GM12878 (cell line): ENCODE measurements at regions not wholly inside any gene's neighbourhood (a gene's known extent, or its start where the extent isn't known, plus 50 kb on each side); places are given as distances from the start of the nearest gene placed in this dataset.

ENCODE experiments used
- ASH2L ChIP-seq: fragments of 300-600, 200-600 bp; sonication (generic); IDR thresholded peaks from 2 replicates; pipeline ENCODE4 v1.6.1; 2017; ENCODE audit warnings: low read depth, mild to moderate bottlenecking, borderline replicate concordance
- BCLAF1 ChIP-seq: fragments of 450-650 bp; IDR thresholded peaks from 2 replicates; pipeline ENCODE4 v1.6.1; 2017; ENCODE audit warnings: antibody characterized with exemption, mild to moderate bottlenecking, moderate library complexity
- BHLHE40 ChIP-seq, 2 experiments: fragments of 450-650 bp in 1 of 2; IDR thresholded peaks; 2 replicates each; pipeline ENCODE4 v1.6.1; 2011 to 2017; ENCODE audit warnings: low read depth in 2 of 2, borderline replicate concordance in 1 of 2, improper control_type of control experiment in 1 of 2, low read length in 1 of 2, mild to moderate bottlenecking in 1 of 2
- BRCA1 ChIP-seq: IDR thresholded peaks from 2 replicates; pipeline ENCODE4 v1.6.1; 2011; ENCODE audit warnings: low read depth, low read length, improper control_type of control experiment
- CEBPB ChIP-seq, 2 experiments: fragments of 150-350 bp in 1 of 2; IDR thresholded peaks; 2 replicates each; pipeline ENCODE4 v1.6.1; 2012 to 2014; ENCODE audit warnings: low read depth in 2 of 2, low read length in 2 of 2, borderline replicate concordance in 1 of 2, inconsistent platforms in 1 of 2
- CHD4 ChIP-seq: fragments of 200-600 bp; sonication (generic); IDR thresholded peaks from 2 replicates; pipeline ENCODE4 v1.6.1; 2016; ENCODE audit warnings: mild to moderate bottlenecking
- ESRRA ChIP-seq: IDR thresholded peaks from 2 replicates; pipeline ENCODE4 v1.6.1; 2012; ENCODE audit warnings: mild to moderate bottlenecking, low read length, improper control_type of control experiment
- IKZF2 ChIP-seq, 2 experiments: fragments of 450-650 bp; IDR thresholded peaks; 2 replicates each; pipeline ENCODE4 v1.6.1; 2017; ENCODE audit warnings: mild to moderate bottlenecking in 2 of 2, moderate library complexity in 2 of 2
- NKRF ChIP-seq: fragments of 450-650 bp; conservative IDR thresholded peaks from 2 replicates; pipeline ENCODE4 v1.6.1; 2017; ENCODE audit warnings: mild to moderate bottlenecking, moderate library complexity
- NR2F1 ChIP-seq: fragments of 450-650 bp; conservative IDR thresholded peaks from 2 replicates; pipeline ENCODE4 v1.6.1; 2017; ENCODE audit warnings: mild to moderate bottlenecking
- PAX8 ChIP-seq: fragments of 450-650 bp; IDR thresholded peaks from 2 replicates; pipeline ENCODE4 v1.6.1; 2017; ENCODE audit warnings: mild to moderate bottlenecking, moderate library complexity
- PKNOX1 ChIP-seq: fragments of 450-650 bp; IDR thresholded peaks from 2 replicates; pipeline ENCODE4 v1.6.1; 2016; ENCODE audit warnings: mild to moderate bottlenecking
- RFX5 ChIP-seq: IDR thresholded peaks from 2 replicates; pipeline ENCODE4 v1.6.1; 2011; ENCODE audit warnings: low read depth, low read length, improper control_type of control experiment
- RUNX3 ChIP-seq: IDR thresholded peaks from 2 replicates; pipeline ENCODE4 v1.6.1; 2012; ENCODE audit warnings: low read length, inconsistent platforms
- SMARCA5 ChIP-seq: fragments of 450-650 bp; IDR thresholded peaks from 2 replicates; pipeline ENCODE4 v1.6.1; 2017; ENCODE audit warnings: mild to moderate bottlenecking
- SMC3 ChIP-seq: IDR thresholded peaks from 2 replicates; pipeline ENCODE4 v1.6.1; 2011; ENCODE audit warnings: low read length, improper control_type of control experiment, borderline replicate concordance
- SP1 ChIP-seq: IDR thresholded peaks from one replicate; pipeline ENCODE4 v1.6.1; 2011; ENCODE audit warnings: low read depth, low read length
- SPI1 ChIP-seq: IDR thresholded peaks from 2 replicates; pipeline ENCODE4 v1.6.1; 2011; ENCODE audit warnings: low read depth, mild to moderate bottlenecking, low read length, moderate library complexity, borderline replicate concordance; ENCODE audit not compliant: insufficient read depth
- SREBF1 ChIP-seq: IDR thresholded peaks from 2 replicates; pipeline ENCODE4 v1.6.1; 2012; ENCODE audit warnings: mild to moderate bottlenecking, low read length
- STAT3 ChIP-seq: IDR thresholded peaks from 2 replicates; pipeline ENCODE4 v1.6.1; 2011; ENCODE audit warnings: low read depth, low read length, improper control_type of control experiment
- SUPT20H ChIP-seq: IDR thresholded peaks from 2 replicates; pipeline ENCODE4 v1.6.1; 2011; ENCODE audit warnings: low read depth, mild to moderate bottlenecking, low read length, moderate library complexity, borderline replicate concordance; ENCODE audit not compliant: control insufficient read depth
- YBX1 ChIP-seq: fragments of 450-650 bp; IDR thresholded peaks from 2 replicates; pipeline ENCODE4 v1.6.1; 2016; ENCODE audit warnings: antibody characterized with exemption
- ZNF24 ChIP-seq: fragments of 450-650 bp; IDR thresholded peaks from 2 replicates; pipeline ENCODE4 v1.6.1; 2017; ENCODE audit warnings: antibody characterized with exemption, mild to moderate bottlenecking
- ZNF274 ChIP-seq: IDR thresholded peaks from one replicate; pipeline ENCODE4 v1.8.0; 2011; ENCODE audit not compliant: insufficient read length, insufficient read depth
- ZNF622 ChIP-seq: fragments of 450-650 bp; IDR thresholded peaks from 2 replicates; pipeline ENCODE4 v1.6.1; 2017; ENCODE audit warnings: mild to moderate bottlenecking, inconsistent platforms

GRCh38 chr2:8310557-8311455, 371.1 kb upstream of the ID2 start (continued):
- TF ChIP-seq BCLAF1 (no peak), SUPT20H (no peak), ASH2L (no peak), YBX1 (no peak), ESRRA (no peak), RUNX3 (peak; percentile 15; the same call in 1 of the 2 replicates), SREBF1 (no peak), NR2F1 (peak; percentile 38; the same call in 1 of the 2 replicates), ZNF24 (no peak), SP1 (no peak), BHLHE40 (IDR thresholded peaks at IDR 0.05; ENCODE audit: borderline replicate concordance in 1 of 2, low read depth in 2 of 2, low read length in 1 of 2) (peak in 1 of 2 experiments; percentile 72; a peak in 2 of 4 replicates), SPI1 (peak; percentile 57; the same call in 1 of the 2 replicates), CEBPB (IDR thresholded peaks at IDR 0.05; ENCODE audit: borderline replicate concordance in 1 of 2, low read depth in 2 of 2, low read length in 2 of 2) (no peak), PKNOX1 (no peak), SMARCA5 (no peak), ZNF622 (no peak), SMC3 (no peak), CHD4 (no peak), RFX5 (no peak), IKZF2 (IDR thresholded peaks at IDR 0.05) (peak; percentile 52 to 64; a peak in 2 of 4 replicates), ZNF274 (no peak), PAX8 (no peak), STAT3 (no peak), BRCA1 (no peak), NKRF (no peak)
